AG10803 (cell line): ENCODE measurements at regions not wholly inside any gene's neighbourhood (a gene's known extent, or its start where the extent isn't known, plus 50 kb on each side); places are given as distances from the start of the nearest gene placed in this dataset.

Experiments
- DNase-seq: peaks from one replicate; pipeline ENCODE4 v3.0.0; 2010; ENCODE audit warnings: low read depth
- H3K4me3 ChIP-seq: 2 replicates; pipeline ENCODE4 v1.5.1; 2011; ENCODE audit warnings: mild to moderate bottlenecking, low read length, control low read depth
- TF ChIP-seq, protein P1 (sequence below): conservative IDR thresholded peaks from 2 replicates; pipeline ENCODE4 v1.5.1; 2011; ENCODE audit warnings: mild to moderate bottlenecking, low read length, control low read depth, inconsistent platforms

DNA sequence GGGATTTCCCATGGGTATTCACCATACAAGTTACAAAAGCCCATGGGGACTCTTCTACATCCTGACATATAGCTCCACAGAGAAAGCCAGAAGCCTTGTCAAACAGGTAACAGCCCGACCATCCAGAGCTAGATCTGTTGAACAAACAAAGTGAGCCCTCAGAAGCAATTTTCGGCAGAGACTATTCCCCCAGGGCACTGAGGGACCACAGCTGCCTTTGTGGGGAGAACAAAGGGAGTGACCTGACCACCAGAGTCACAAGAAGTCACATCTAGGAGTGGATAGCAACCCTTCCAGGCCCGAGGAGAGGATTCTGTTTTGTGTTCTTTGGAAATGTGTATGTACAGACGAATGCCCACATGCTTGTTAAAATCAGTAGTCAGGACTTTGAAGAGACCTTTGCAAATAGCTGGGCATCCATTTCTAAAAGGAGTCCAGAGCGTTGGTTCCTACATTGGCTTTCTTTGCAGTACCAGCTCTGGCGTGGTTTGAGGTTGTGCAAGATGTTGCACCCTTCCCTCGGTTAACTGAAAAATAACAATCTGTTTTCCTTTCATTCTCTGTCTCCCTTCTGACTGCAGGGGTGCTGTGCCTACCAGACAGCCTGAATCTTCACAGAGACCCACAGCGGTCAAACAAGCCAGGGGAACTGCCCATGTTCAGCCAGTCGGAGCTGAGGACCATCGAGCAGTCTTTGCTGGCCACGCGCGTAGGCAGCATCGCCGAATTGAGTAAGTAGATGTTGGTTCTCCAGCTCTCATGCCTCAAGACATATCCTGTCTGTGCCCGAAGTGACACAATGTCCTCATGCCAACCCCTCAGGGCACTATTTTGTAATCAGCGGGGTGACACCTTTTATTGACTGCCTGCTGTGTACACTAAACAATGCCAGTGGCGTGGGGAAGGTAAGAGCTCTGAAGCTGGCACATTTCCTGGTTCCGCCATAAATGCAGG, 165.4 kb upstream of the PWP1 start:
- TF ChIP-seq, protein P1, sequence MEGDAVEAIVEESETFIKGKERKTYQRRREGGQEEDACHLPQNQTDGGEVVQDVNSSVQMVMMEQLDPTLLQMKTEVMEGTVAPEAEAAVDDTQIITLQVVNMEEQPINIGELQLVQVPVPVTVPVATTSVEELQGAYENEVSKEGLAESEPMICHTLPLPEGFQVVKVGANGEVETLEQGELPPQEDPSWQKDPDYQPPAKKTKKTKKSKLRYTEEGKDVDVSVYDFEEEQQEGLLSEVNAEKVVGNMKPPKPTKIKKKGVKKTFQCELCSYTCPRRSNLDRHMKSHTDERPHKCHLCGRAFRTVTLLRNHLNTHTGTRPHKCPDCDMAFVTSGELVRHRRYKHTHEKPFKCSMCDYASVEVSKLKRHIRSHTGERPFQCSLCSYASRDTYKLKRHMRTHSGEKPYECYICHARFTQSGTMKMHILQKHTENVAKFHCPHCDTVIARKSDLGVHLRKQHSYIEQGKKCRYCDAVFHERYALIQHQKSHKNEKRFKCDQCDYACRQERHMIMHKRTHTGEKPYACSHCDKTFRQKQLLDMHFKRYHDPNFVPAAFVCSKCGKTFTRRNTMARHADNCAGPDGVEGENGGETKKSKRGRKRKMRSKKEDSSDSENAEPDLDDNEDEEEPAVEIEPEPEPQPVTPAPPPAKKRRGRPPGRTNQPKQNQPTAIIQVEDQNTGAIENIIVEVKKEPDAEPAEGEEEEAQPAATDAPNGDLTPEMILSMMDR, result no peak
- H3K4me3 ChIP-seq, result no peak overlapping the region
- DNase-seq, result no peak

DNA sequence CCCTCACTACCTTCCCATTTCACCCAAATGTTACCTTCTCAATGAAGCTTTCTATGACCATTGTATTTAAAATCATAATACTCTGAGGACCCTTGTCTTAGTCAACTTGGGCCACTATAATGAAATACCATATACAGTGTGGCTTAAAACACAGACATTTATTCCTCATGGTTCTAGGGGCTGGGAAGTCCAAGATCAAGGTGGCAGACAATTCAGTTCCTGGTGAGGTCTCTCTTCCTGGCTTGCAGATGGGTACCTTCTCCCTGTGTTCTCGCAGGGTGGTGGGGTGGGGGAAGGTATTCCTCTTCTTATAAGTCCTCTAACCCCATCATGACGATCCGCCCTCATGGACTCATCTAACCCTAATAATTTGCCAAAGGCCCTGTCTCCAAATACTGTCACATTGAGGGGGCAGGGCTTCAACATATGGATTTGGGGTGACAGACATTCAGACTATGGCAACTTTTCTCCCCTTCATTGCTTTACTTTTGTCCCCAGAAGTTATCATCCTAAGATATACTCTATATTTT, 163.7 kb upstream of the PWP1 start:
- DNase-seq, result no peak
- no peak overlapping the region for H3K4me3 ChIP-seq
- TF ChIP-seq, protein P1, result no peak

GRCh38 chr12:107522692-107523477, 162.7 kb upstream of the PWP1 start:
- DNase-seq, result no peak
- TF ChIP-seq, protein P1, result no peak
- no peak overlapping the region for H3K4me3 ChIP-seq

GRCh38 chr12:107523775-107524535, 161.6 kb upstream of the PWP1 start:
- DNase-seq, result no peak
- TF ChIP-seq, protein P1, result no peak

GRCh38 chr12:107525063-107525718, 160.4 kb upstream of the PWP1 start:
- no peak overlapping the region for H3K4me3 ChIP-seq
- TF ChIP-seq, protein P1, result no peak
- DNase-seq, result no peak

More at GRCh38 chr12:107523775-107524535, 161.6 kb upstream of the PWP1 start:
- no peak overlapping the region for H3K4me3 ChIP-seq
